DOHH2 (cell line): ENCODE measurements at regions not wholly inside any gene's neighbourhood (a gene's known extent, or its start where the extent isn't known, plus 50 kb on each side); places are given as distances from the start of the nearest gene placed in this dataset.

Experiments used
- H3F3A ChIP-seq: fragments of 200-600 bp; sonication (generic), shearing (Covaris generic); 2 replicates; pipeline ENCODE4 v1.6.0; 2016; ENCODE audit warnings: antibody characterized with exemption, mild to moderate bottlenecking; ENCODE audit not compliant: control insufficient read depth, insufficient read depth
- H3K27ac ChIP-seq: fragments of 200-600 bp; sonication (generic); 2 replicates; pipeline ENCODE4 v1.5.1; 2014; ENCODE audit warnings: low read depth, mild to moderate bottlenecking, low read length, moderate library complexity
- H3K27me3 ChIP-seq: fragments of 200-600 bp; sonication (generic); 2 replicates; pipeline ENCODE4 v1.6.1; 2014; ENCODE audit warnings: mild to moderate bottlenecking, low read length, mixed read lengths; ENCODE audit not compliant: control insufficient read depth
- H3K36me3 ChIP-seq: fragments of 200-600 bp; sonication (generic); 2 replicates; pipeline ENCODE4 v1.6.1; 2014; ENCODE audit warnings: mild to moderate bottlenecking, low read length, moderate library complexity, mixed read lengths; ENCODE audit not compliant: control insufficient read depth
- H3K4me1 ChIP-seq: fragments of 200-600 bp; sonication (generic); 2 replicates; pipeline ENCODE4 v1.6.1; 2014; ENCODE audit warnings: mild to moderate bottlenecking, low read length, mixed read lengths; ENCODE audit not compliant: control insufficient read depth
- H3K4me2 ChIP-seq: fragments of 200-600 bp; sonication (generic); 2 replicates; pipeline ENCODE4 v1.6.0; 2014; ENCODE audit warnings: mild to moderate bottlenecking, low read length, moderate library complexity
- H3K4me3 ChIP-seq: fragments of 200-600 bp; sonication (generic); 2 replicates; pipeline ENCODE4 v1.5.1; 2014; ENCODE audit warnings: mild to moderate bottlenecking, low read length, mixed read lengths
- H3K79me2 ChIP-seq: fragments of 200-600 bp; sonication (generic); 2 replicates; pipeline ENCODE4 v1.6.1; 2014; ENCODE audit warnings: mild to moderate bottlenecking, low read length, mixed read lengths; ENCODE audit not compliant: control insufficient read depth
- H3K9me2 ChIP-seq: fragments of 200-600 bp; sonication (generic); replicated peaks from 2 replicates; pipeline ENCODE4 v1.6.1; 2014; ENCODE audit warnings: mild to moderate bottlenecking, low read length, mixed read lengths; ENCODE audit not compliant: control insufficient read depth
- H3K9me3 ChIP-seq: fragments of 200-600 bp; sonication (generic); 2 replicates; pipeline ENCODE4 v1.6.1; 2014; ENCODE audit warnings: antibody characterized with exemption, low read length, mixed read lengths; ENCODE audit not compliant: control insufficient read depth, insufficient read depth
- H4K20me1 ChIP-seq: fragments of 200-600 bp; sonication (generic); 2 replicates; pipeline ENCODE4 v1.6.0; 2014; ENCODE audit warnings: low read depth, mild to moderate bottlenecking, antibody characterized with exemption, low read length, moderate library complexity; ENCODE audit not compliant: control insufficient read depth, insufficient read depth
- EZH2phosphoT487 ChIP-seq: fragments of 200-600 bp; sonication (generic); IDR thresholded peaks from 2 replicates; pipeline ENCODE4 v1.6.1; 2017; ENCODE audit warnings: borderline replicate concordance, mild to moderate bottlenecking, antibody characterized with exemption, low read length, moderate library complexity, mixed read lengths
- TF ChIP-seq, protein P1 (sequence below): fragments of 200-600 bp; sonication (generic); IDR thresholded peaks from one replicate; pipeline ENCODE4 v1.5.1; 2014; ENCODE audit warnings: antibody characterized with exemption, mild to moderate bottlenecking, low read depth, low read length; ENCODE audit not compliant: poor library complexity, severe bottlenecking

GRCh38 chr1:189960769-189961168 is 516.9 kb downstream of the BRINP3 start:
- no peaks in the 10 kb centered on the region for H3K36me3 ChIP-seq

GRCh38 chr1:189962181-189962580 is 515.5 kb downstream of the BRINP3 start:
- Histone ChIP-seq H3K27ac (no peak overlapping the region), H3K4me3 (no peak overlapping the region), H3K36me3 (no peaks in the 10 kb centered on the region), H3K27me3 (no peaks in the 10 kb centered on the region), H3K9me2 (no peaks in the 10 kb centered on the region), H3F3A (no peaks in the 10 kb centered on the region), H3K4me2 (no peak overlapping the region), H3K4me1 (no peaks in the 10 kb centered on the region), H3K79me2 (no peaks in the 10 kb centered on the region), H3K9me3 (no peaks in the 10 kb centered on the region), H4K20me1 (no peaks in the 10 kb centered on the region)
- TF ChIP-seq, protein P1, sequence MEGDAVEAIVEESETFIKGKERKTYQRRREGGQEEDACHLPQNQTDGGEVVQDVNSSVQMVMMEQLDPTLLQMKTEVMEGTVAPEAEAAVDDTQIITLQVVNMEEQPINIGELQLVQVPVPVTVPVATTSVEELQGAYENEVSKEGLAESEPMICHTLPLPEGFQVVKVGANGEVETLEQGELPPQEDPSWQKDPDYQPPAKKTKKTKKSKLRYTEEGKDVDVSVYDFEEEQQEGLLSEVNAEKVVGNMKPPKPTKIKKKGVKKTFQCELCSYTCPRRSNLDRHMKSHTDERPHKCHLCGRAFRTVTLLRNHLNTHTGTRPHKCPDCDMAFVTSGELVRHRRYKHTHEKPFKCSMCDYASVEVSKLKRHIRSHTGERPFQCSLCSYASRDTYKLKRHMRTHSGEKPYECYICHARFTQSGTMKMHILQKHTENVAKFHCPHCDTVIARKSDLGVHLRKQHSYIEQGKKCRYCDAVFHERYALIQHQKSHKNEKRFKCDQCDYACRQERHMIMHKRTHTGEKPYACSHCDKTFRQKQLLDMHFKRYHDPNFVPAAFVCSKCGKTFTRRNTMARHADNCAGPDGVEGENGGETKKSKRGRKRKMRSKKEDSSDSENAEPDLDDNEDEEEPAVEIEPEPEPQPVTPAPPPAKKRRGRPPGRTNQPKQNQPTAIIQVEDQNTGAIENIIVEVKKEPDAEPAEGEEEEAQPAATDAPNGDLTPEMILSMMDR = no peak
- TF ChIP-seq EZH2phosphoT487 = no peak

More at GRCh38 chr1:189960769-189961168, 516.9 kb downstream of the BRINP3 start:
- Histone ChIP-seq H3K4me3 (no peak overlapping the region), H4K20me1 (no peaks in the 10 kb centered on the region), H3K4me2 (no peak overlapping the region), H3K27ac (no peak overlapping the region), H3K79me2 (no peaks in the 10 kb centered on the region), H3K27me3 (no peaks in the 10 kb centered on the region), H3F3A (no peaks in the 10 kb centered on the region), H3K9me3 (no peaks in the 10 kb centered on the region), H3K4me1 (no peaks in the 10 kb centered on the region), H3K9me2 (no peaks in the 10 kb centered on the region)
- TF ChIP-seq, protein P1 = no peak
- TF ChIP-seq EZH2phosphoT487 = no peak

DNA sequence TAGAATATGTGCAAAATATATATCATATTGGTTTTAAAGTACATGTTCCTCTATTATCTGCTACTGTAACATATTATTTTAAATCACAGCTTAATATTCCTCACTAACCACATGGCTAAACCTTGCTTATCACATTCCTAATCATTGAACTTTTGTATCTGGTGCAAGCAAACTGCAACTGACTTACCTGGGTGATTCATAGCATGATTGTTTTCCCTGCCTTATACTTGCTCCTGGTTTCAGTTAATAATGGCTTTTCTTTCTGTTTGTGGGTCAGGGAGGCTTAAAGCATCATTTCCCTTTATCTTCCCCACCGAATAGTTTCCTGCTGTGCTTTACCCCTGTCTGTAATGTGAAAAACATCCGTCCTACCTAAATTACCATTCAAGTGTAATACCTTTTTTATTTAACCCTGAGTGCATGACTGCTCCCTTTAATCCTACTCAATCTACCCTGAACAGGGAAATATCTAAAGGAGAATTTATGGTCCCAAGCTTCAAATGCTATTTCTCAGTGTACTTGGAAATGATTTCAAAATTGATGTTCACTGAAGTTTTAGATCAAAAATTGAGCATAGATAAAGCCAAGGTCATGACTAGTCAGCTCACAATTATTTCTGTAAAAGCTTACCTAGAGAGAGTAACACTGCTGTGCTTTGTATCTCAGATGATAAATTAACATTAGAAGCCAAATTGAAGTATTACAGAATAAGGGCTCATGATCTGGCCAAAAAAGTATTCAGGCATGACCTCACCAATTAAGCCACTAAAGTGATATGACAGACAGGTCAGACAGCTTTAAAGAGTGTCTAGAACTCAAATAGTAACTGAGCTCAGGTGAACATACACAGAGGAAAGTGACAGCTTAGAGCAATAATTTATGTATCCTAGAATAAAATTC is 507.1 kb downstream of the BRINP3 start:
- no peaks in the 10 kb centered on the region for H3K36me3 ChIP-seq
- H3F3A ChIP-seq = no peaks in the 10 kb centered on the region
- no peak overlapping the region for H3K4me2 ChIP-seq
- H3K27me3 ChIP-seq = no peaks in the 10 kb centered on the region
- no peak overlapping the region for H3K27ac ChIP-seq
- no peaks in the 10 kb centered on the region for H3K9me3 ChIP-seq
- no peaks in the 10 kb centered on the region for H3K79me2 ChIP-seq
- no peaks in the 10 kb centered on the region for H3K4me1 ChIP-seq
- no peak overlapping the region for H3K4me3 ChIP-seq
- H3K9me2 ChIP-seq = no peaks in the 10 kb centered on the region
- no peaks in the 10 kb centered on the region for H4K20me1 ChIP-seq
- TF ChIP-seq, protein P1 = no peak
- TF ChIP-seq EZH2phosphoT487 = no peak
